Activated naive CD4-positive, alpha-beta T cell treated with Interleukin-2 at 50 U/mL for 16 hours (primary cell): ENCODE measurements at regions not wholly inside any gene's neighbourhood (a gene's known extent, or its start where the extent isn't known, plus 50 kb on each side); places are given as distances from the start of the nearest gene placed in this dataset.
"Not testable (repeated sequence)": the region's sequence is repeated elsewhere in the genome, so short reads cannot be mapped to it uniquely, and the experiment has no call there.

ENCODE experiments used
- DNase-seq: peaks from one replicate; pipeline ENCODE4 v3.0.0-alpha.2; 2020

GRCh38 chr2:17251171-17251570, 267.1 kb downstream of the RAD51AP2 start:
- no peak for DNase-seq

DNA sequence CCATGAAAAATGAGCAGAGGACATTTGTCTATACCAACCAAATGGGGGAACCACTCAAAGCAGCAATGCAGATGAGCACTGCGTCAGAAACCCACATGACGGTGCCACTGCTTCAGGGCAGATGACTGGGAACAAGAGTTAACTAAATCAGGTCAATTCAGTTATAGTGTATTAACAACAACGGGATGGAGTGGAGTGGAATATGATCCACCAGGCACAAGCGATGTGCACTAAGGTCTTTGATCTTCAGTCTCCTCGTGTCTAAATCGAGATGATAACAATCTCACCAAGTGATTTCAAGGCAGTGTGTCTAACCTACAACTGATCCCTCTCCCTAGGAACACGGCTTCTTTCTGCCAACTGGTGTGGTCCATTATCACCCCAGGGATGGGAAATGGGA, 269.0 kb downstream of the RAD51AP2 start:
- no peak for DNase-seq

DNA sequence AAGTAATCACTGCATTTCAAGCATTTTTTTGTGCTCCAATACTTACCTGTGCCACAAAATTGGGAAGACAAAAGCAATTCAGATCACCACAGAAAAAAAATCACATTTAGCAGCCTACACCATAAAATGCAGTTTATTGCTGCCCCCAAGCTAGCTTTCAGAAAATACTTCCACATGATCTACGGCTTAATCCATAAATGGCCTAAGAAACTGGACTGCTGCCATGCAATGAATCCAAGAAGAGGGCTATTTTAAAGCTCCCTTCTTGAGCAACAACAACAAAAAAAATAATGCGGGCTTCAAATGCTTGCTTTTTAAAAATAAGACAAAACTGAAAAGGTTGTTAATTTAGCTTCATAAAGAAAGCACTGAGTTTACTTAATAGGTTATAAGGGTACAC, 272.3 kb downstream of the RAD51AP2 start:
- no peak for DNase-seq

GRCh38 chr2:17242813-17243485, 275.3 kb downstream of the RAD51AP2 start:
- no peak for DNase-seq

- no peak for DNase-seq
Measured at GRCh38 chr2:17239550-17239949, 278.7 kb downstream of the RAD51AP2 start.

DNA sequence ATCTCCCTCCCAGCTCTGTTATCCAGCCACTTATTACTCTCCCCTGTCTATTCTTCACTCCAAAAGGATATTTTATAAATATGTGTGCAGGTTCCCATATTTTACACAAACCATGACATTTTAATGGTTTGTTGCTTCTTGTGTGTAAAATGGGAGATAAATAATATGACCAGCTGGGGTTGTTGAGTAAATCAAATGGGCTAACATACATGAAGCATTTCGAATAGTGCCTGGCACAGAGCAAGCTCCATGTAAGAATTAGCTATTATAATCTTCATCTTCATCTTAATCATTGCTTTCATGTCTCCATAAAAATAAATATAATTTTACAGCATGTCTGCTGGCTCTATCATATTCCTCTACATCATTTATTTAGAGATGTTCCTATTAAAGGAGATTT, 283.1 kb downstream of the RAD51AP2 start:
- DNase-seq: no peak

- DNase-seq: no peak
Measured at GRCh38 chr2:17232776-17233556, 285.3 kb downstream of the RAD51AP2 start.

- no peak for DNase-seq
Measured at GRCh38 chr2:17231394-17231965, 286.8 kb downstream of the RAD51AP2 start.

DNA sequence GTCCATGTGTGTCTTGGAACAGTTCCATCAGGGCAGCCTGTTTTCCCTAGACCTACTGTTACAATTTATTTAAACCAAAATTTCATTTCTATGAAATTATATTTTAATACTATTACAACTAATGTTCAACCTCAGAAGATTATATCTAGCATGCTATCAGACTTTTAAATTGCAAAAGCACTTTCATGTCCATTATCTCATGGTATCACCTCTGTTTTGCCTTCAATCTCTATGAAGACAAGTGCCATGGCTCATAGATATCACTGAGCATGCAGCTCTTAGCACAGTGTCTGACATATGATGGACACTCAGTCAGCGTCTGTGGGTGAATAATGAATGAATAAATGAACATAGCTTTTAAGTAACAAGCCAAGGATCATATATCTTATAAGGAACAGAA, 288.8 kb downstream of the RAD51AP2 start:
- no peak for DNase-seq

GRCh38 chr2:17228461-17228860, 289.8 kb downstream of the RAD51AP2 start:
- DNase-seq: no peak

- no peak for DNase-seq
Measured at GRCh38 chr2:17227856-17228255, 290.4 kb downstream of the RAD51AP2 start.

GRCh38 chr2:17226941-17227490, 291.2 kb downstream of the RAD51AP2 start:
- DNase-seq: no peak

DNA sequence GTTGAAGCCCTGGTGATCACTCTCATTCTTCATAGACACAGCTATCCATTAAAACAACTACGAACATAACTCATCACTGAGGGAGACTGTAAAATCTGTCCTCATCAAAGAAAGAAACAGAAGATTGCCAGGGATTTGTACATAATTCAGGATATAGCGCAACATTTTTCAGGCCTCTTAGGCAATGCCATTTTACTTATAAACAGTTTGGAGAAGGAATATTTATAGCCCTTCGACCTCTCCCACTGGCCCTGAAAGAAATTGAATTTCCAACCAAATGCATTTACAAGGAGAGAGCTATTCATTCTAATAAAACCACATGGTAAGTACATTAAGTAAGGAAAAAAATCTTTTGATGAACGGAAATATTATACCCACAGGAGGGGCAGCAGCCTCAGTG, 295.0 kb downstream of the RAD51AP2 start:
- DNase-seq: no peak

DNA sequence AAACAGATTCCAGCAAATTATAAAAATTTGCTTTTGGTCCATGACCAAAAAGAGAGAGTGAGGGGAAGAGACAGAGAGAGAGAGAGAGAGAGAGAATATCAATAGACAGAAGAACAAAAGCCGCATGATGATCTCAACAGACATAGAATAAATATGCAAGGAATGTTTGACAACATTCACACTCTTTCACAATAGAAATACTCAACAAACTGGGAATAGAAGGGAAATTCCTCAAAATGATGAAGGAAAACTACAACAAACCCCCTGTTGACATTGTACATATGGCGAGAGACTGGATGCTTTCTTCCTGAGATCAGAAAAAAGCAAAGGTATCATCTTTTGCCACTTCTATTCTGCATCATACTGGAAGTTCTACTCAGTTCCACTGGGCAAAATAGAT, 309.7 kb downstream of the RAD51AP2 start:
- DNase-seq: no peak

GRCh38 chr2:17206771-17207170, 311.5 kb downstream of the RAD51AP2 start:
- no peak for DNase-seq

- not testable (repeated sequence) for DNase-seq
Measured at GRCh38 chr2:17204214-17204613, 314.0 kb downstream of the RAD51AP2 start.

DNA sequence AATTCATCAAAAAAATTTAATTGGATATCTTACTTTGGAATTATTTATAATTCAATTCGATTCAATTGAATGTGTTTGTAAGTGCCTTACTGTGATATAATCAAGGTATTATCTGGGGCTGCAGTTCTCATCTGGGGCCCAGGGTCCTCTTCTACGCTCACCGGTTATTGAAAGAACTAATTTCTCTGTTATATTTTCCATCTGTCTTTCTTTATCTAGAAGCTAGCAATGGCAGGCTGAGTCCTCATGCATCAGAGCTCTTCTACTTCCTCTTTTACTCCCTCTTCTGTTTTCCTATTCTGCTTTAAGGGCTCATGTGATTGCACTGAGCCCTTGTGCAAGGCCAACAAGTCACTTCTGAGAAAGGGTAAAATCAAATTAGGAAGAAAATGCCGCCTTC, 315.6 kb downstream of the RAD51AP2 start:
- not testable (repeated sequence) for DNase-seq

GRCh38 chr2:17199741-17200140, 318.5 kb downstream of the RAD51AP2 start:
- DNase-seq: no peak

DNA sequence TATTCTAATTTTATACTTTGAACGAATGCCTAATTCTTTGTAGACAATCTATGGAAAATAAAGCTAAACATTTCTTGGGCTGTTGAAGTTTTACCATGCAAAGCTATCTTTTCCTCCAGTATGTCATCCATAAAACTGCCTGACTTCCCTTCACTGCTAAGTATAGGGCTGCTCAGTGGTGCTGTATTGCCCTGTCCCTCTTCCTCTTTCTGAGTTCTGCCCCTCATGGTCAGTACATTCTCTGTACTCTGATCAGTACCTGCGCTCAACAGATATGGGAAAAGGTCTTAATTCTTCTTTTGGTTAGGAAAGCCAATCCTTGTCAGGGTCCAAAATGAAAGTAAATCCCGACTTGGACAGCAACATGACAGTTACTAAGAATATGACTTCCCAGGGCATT, 321.9 kb downstream of the RAD51AP2 start:
- no peak for DNase-seq

DNA sequence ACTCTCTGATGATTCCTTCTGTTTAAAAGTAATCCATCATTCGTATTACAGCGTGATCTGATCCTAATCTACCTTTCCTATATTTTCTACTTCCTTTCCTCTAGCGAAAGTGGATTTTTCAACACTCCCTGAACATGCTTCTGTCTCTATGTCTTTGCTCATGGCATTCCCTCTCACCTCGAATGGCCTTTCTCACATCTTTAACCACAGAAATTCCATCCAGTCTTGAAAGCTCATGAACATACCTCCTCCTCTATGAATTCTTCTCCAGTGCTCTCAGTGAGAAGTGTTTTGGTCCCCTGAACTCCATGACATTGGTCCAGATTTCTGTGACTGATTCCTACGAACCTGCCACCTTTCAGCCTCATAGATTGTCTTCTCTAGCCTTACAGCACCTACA, 323.2 kb downstream of the RAD51AP2 start:
- no peak for DNase-seq

DNA sequence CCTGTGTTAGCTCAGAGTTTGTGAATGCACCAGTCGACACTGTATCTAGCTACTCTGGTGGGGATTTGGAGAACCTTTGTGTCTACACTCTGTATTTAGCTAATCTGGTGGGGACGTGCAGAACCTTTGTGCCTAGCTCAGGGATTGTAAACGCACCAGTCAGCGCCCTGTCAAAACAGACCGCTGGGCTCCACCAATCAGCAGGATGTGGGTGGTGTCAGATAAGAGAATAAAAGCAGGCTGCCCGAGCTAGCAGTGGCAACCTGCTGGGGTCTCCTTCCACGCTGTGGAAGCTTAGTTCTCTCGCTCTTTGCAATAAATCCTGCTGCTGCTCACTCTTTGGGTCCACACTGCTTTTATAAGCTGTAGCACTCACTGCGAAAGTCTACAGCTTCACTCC, 324.2 kb downstream of the RAD51AP2 start:
- DNase-seq: no peak

DNA sequence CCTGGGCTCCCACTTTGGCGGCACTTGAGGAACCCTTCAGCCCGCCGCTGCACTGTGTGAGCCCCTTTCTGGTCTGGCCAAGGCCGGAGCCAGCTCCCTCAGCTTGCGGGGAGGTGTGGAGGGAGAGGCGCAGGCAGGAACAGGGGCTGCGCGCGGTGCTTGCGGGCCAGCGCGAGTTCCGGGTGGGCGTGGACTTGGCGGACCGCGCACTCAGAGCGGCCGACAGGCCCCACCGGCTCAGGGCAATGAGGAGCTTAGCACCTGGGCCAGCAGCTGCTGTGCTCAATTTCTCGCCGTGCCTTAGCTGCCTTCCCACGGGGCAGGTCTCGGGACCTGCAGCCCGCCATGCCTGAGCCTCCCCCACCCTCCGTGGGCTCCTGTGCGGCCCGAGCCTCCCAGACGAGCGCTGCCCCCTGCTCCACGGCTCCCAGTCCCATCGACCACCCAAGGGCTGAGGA, 324.8 kb downstream of the RAD51AP2 start:
- DNase-seq: not testable (repeated sequence)

GRCh38 chr2:17191223-17191622, 327.0 kb downstream of the RAD51AP2 start:
- DNase-seq: no peak

DNA sequence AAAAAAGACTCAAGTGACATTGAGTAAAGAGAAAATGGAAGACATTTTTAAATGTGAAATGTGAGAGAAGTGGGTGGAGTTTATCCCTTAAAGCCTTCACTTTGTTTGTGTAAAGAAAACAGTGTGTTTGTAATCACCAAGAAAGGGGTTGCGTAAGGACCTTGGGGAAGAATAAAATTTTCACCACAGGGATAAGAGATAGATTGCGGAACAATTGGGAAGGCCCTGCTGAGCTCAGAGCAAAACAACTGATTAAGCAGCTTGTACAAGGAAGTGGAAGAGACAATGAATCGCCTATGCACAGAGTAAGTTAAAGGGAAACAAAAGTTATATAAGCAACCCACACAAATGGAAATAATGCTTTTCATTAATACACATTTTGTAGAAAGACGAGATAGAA, 327.7 kb downstream of the RAD51AP2 start:
- no peak for DNase-seq
